AG04449 (cell line): ENCODE measurements at regions not wholly inside any gene's neighbourhood (a gene's known extent, or its start where the extent isn't known, plus 50 kb on each side); places are given as distances from the start of the nearest gene placed in this dataset.
A peak's percentile ranks its signal among the peaks of the same experiment; 100 is the strongest.

Experiments used
- CTCF ChIA-PET: fragments of 350-600 bp; formaldehyde crosslinking; extraction: SDS; loops from one replicate; lab custom pipeline; 2021; ENCODE audit warnings: antibody characterized with exemption; lab: Yijun Ruan, JAX
- POLR2A ChIA-PET: fragments of 400-600, 350-600 bp; formaldehyde crosslinking; extraction: SDS; loops from one replicate; lab custom pipeline; 2020; ENCODE audit warnings: antibody characterized with exemption, inconsistent platforms; lab: Yijun Ruan, JAX
- DNase-seq: peaks from one replicate; pipeline ENCODE4 v3.0.0-alpha.2; 2010; ENCODE audit warnings: low read depth, low spot score
- H3K4me3 ChIP-seq: 2 replicates; pipeline ENCODE4 v1.5.1; 2011; ENCODE audit warnings: low read depth, mild to moderate bottlenecking, control low read depth, low read length
- CTCF ChIP-seq: IDR thresholded peaks from one replicate; pipeline ENCODE4 v1.5.1; 2011; ENCODE audit warnings: mild to moderate bottlenecking, moderate library complexity, low read length, control low read depth, inconsistent platforms; ENCODE audit not compliant: insufficient read depth; ENCODE audit errors: missing control alignments

- no peak for TF ChIP-seq CTCF
Measured at GRCh38 chr14:34355584-34356263, 106.3 kb downstream of the SPTSSA start.

GRCh38 chr14:34354556-34354955 is 107.5 kb downstream of the SPTSSA start:
- ChIA-PET CTCF (interaction anchor here (1.0 to 2.0 kb wide), 2 partner anchors 23 to 32 kb away, joined by 4 to 8 read pairs; no protein-coding TSS in a partner anchor), POLR2A (no interaction called here)
- DNase-seq, result no peak
- TF ChIP-seq CTCF, result no peak
- no peak overlapping the region for H3K4me3 ChIP-seq

More at GRCh38 chr14:34355584-34356263, 106.3 kb downstream of the SPTSSA start:
- CTCF ChIA-PET, result interaction anchor here (2.0 kb wide), 2 partner anchors 9 to 33 kb away, joined by 7 to 8 read pairs; no protein-coding TSS in a partner anchor
- H3K4me3 ChIP-seq, result no peak overlapping the region
- POLR2A ChIA-PET, result interaction anchor here (0.9 kb wide), 1 partner anchor 199 kb away, joined by 3 read pairs; no protein-coding TSS in a partner anchor
- DNase-seq, result peak; percentile 49

DNA sequence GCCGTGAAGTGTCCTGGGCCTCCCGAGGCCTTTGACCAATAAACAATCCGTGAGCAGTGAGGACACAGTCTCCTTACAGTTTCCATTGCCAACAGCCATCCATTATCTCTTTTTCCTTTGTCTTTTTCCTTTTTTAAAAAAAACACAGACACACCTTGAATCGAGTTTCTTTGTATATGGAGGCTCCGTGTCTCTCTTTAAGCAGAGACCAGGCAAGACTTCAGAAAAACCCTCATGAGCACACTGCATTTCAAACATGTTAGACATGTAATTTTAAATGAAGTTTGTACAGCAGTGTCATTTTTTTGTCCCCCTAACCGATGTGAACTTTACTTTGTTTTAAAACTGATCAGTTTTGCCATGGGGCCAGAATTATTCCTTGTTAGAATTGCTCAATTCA is 111.1 kb downstream of the SPTSSA start:
- H3K4me3 ChIP-seq, result no peak overlapping the region
- TF ChIP-seq CTCF, result no peak
- DNase-seq, result no peak
- ChIA-PET CTCF (no interaction called here), POLR2A (no interaction called here)

- no peak for TF ChIP-seq CTCF
- H3K4me3 ChIP-seq, result no peak overlapping the region
- no peak for DNase-seq
- POLR2A ChIA-PET, result no interaction called here
- CTCF ChIA-PET, result no interaction called here
Measured at GRCh38 chr14:34348592-34348991, 113.4 kb downstream of the SPTSSA start.

- no peak for TF ChIP-seq CTCF
- DNase-seq, result no peak
- ChIA-PET CTCF (interaction anchor here (0.7 kb wide), 1 partner anchor 18 kb away, joined by 3 read pairs; no protein-coding TSS in a partner anchor), POLR2A (no interaction called here)
- no peak overlapping the region for H3K4me3 ChIP-seq
Measured at GRCh38 chr14:34347683-34348082, 114.4 kb downstream of the SPTSSA start.

- DNase-seq, result no peak
- CTCF ChIA-PET, result interaction anchor here (1.2 to 1.3 kb wide), 2 partner anchors 20 to 21 kb away, joined by 3 read pairs; no protein-coding TSS in a partner anchor
- H3K4me3 ChIP-seq, result no peak overlapping the region
- POLR2A ChIA-PET, result no interaction called here
- TF ChIP-seq CTCF, result no peak
Measured at GRCh38 chr14:34345718-34346465, 116.1 kb downstream of the SPTSSA start.
